CD4-positive, alpha-beta T cell treated with Interleukin-6 at 100 ng/mL for 8 hours (primary cell): ENCODE measurements at regions not wholly inside any gene's neighbourhood (a gene's known extent, or its start where the extent isn't known, plus 50 kb on each side); places are given as distances from the start of the nearest gene placed in this dataset.
A peak's percentile ranks its signal among the peaks of the same experiment; 100 is the strongest.

ENCODE experiments used
- DNase-seq: peaks from one replicate; pipeline ENCODE4 v3.0.0-alpha.2; 2020; ENCODE audit warnings: mixed read lengths, low spot score

GRCh38 chr13:50104493-50104892, 89.2 kb downstream of the KCNRG start:
- DNase-seq: no peak

GRCh38 chr13:50106559-50106958, 91.3 kb downstream of the KCNRG start:
- no peak for DNase-seq

- no peak for DNase-seq
These were observed 92.0 kb downstream of the KCNRG start for GRCh38 chr13:50107205-50107604.

- DNase-seq: no peak
These were observed 99.7 kb downstream of the KCNRG start for GRCh38 chr13:50114961-50115360.

- no peak for DNase-seq
These were observed 100.5 kb downstream of the KCNRG start for GRCh38 chr13:50115695-50116094.

GRCh38 chr13:50116430-50116973, 101.3 kb downstream of the KCNRG start:
- no peak for DNase-seq

- no peak for DNase-seq
These were observed 104.3 kb downstream of the KCNRG start for GRCh38 chr13:50119591-50119990.

GRCh38 chr13:50122455-50122854, 107.2 kb downstream of the KCNRG start:
- no peak for DNase-seq

- no peak for DNase-seq
These were observed 107.8 kb downstream of the KCNRG start for GRCh38 chr13:50123002-50123401.

- DNase-seq: no peak
These were observed 108.2 kb downstream of the KCNRG start for GRCh38 chr13:50123515-50123861.

- peak; percentile 63 for DNase-seq
These were observed 108.8 kb downstream of the KCNRG start for GRCh38 chr13:50123862-50124535.

GRCh38 chr13:50124536-50125303, 109.5 kb downstream of the KCNRG start:
- peak; percentile 98 for DNase-seq

GRCh38 chr13:50125304-50125553, 110.0 kb downstream of the KCNRG start:
- no peak for DNase-seq

- DNase-seq: peak; percentile 90
These were observed 110.5 kb downstream of the KCNRG start for GRCh38 chr13:50125554-50126262.

GRCh38 chr13:50126263-50126992, 111.2 kb downstream of the KCNRG start:
- DNase-seq: peak; percentile 30

GRCh38 chr13:50126993-50127725, 111.9 kb downstream of the KCNRG start:
- DNase-seq: peak; percentile 49

GRCh38 chr13:50127726-50128291, 112.6 kb downstream of the KCNRG start:
- no peak for DNase-seq

GRCh38 chr13:50128428-50128931, 113.2 kb downstream of the KCNRG start:
- DNase-seq: no peak

- DNase-seq: peak; percentile 26
These were observed 113.9 kb downstream of the KCNRG start for GRCh38 chr13:50129081-50129705.

- DNase-seq: no peak
These were observed 114.5 kb downstream of the KCNRG start for GRCh38 chr13:50129706-50130122.
